ENCODE measurements at regions not wholly inside any gene's neighbourhood (a gene's known extent, or its start where the extent isn't known, plus 50 kb on each side); places are given as distances from the start of the nearest gene placed in this dataset.

GRCh38 chr2:146874260-146874658 is 970.6 kb upstream of the ACVR2A start:
- DNase-seq (peak in 1 of 2 donors; percentile 2), ATAC-seq (no peak)
- intact Hi-C loops (cut with DNase I, micrococcal nuclease): no loop called here

GRCh38 chr2:146873646-146874259 is 971.1 kb upstream of the ACVR2A start:
- intact Hi-C loops (cut with DNase I, micrococcal nuclease): no loop called here
- no peak for ATAC-seq

GRCh38 chr2:146873056-146873455 is 971.8 kb upstream of the ACVR2A start:
- intact Hi-C loops (cut with DNase I, micrococcal nuclease): no loop called here
- DNase-seq: no peak
- no peak for ATAC-seq

More at GRCh38 chr2:146873646-146874259, 971.1 kb upstream of the ACVR2A start:
- no peak for DNase-seq

GRCh38 chr2:146870691-146871090 is 974.1 kb upstream of the ACVR2A start:
- intact Hi-C loops (cut with DNase I, micrococcal nuclease): no loop called here
- no peak for DNase-seq
- ATAC-seq: no peak

- DNase-seq (no peak), ATAC-seq (no peak)
- intact Hi-C loops (cut with DNase I, micrococcal nuclease): no loop called here
Observed at GRCh38 chr2:146869328-146869727, 975.5 kb upstream of the ACVR2A start.

- ATAC-seq: no peak
- intact Hi-C loops (cut with DNase I, micrococcal nuclease): no loop called here
- no peak for DNase-seq
Observed at GRCh38 chr2:146868051-146868450, 976.8 kb upstream of the ACVR2A start.

GRCh38 chr2:146867477-146867986 is 977.3 kb upstream of the ACVR2A start:
- ATAC-seq (no peak), DNase-seq (no peak)
- intact Hi-C loops (cut with DNase I, micrococcal nuclease): no loop called here

- ATAC-seq (no peak), DNase-seq (no peak)
- intact Hi-C loops (cut with DNase I, micrococcal nuclease): no loop called here
Observed at GRCh38 chr2:146853741-146854444, 990.9 kb upstream of the ACVR2A start.

- DNase-seq (no peak), ATAC-seq (no peak)
- intact Hi-C loops (cut with DNase I, micrococcal nuclease): no loop called here
Observed at GRCh38 chr2:146852661-146853060, 992.2 kb upstream of the ACVR2A start.

GRCh38 chr2:146850746-146851145 is 994.1 kb upstream of the ACVR2A start:
- DNase-seq (no peak), ATAC-seq (no peak)
- intact Hi-C loops (cut with DNase I, micrococcal nuclease): no loop called here

GRCh38 chr2:146847846-146848245 is 997.0 kb upstream of the ACVR2A start:
- intact Hi-C loops (cut with DNase I, micrococcal nuclease): no loop called here
- DNase-seq (no peak), ATAC-seq (no peak)

- ATAC-seq (no peak), DNase-seq (no peak)
- intact Hi-C loops (cut with DNase I, micrococcal nuclease): no loop called here
Observed at GRCh38 chr2:146844226-146844990, 1000.4 kb upstream of the ACVR2A start.

- intact Hi-C loops (cut with DNase I, micrococcal nuclease): no loop called here
- no peak for ATAC-seq
- no peak for DNase-seq
Observed at GRCh38 chr2:146837857-146838256, 1007.0 kb upstream of the ACVR2A start.

GRCh38 chr2:146826388-146826787 is 1018.4 kb upstream of the ACVR2A start:
- no peak for DNase-seq
- no peak for ATAC-seq
- intact Hi-C loops (cut with DNase I, micrococcal nuclease): no loop called here

GRCh38 chr2:146821836-146822316 is 1023.0 kb upstream of the ACVR2A start:
- ATAC-seq (no peak), DNase-seq (no peak)
- intact Hi-C loops (cut with DNase I, micrococcal nuclease): no loop called here

- DNase-seq: no peak
- ATAC-seq: no peak
- intact Hi-C loops (cut with DNase I, micrococcal nuclease): no loop called here
Observed at GRCh38 chr2:146820672-146821071, 1024.2 kb upstream of the ACVR2A start.

- DNase-seq (no peak), ATAC-seq (no peak)
- intact Hi-C loops (cut with DNase I, micrococcal nuclease): no loop called here
Observed at GRCh38 chr2:146818122-146818521, 1026.7 kb upstream of the ACVR2A start.

- no peak for DNase-seq
- no peak for ATAC-seq
- intact Hi-C loops (cut with DNase I, micrococcal nuclease): no loop called here
Observed at GRCh38 chr2:146817613-146818012, 1027.2 kb upstream of the ACVR2A start.

GRCh38 chr2:146814971-146815370 is 1029.9 kb upstream of the ACVR2A start:
- no peak for ATAC-seq
- intact Hi-C loops (cut with DNase I, micrococcal nuclease): no loop called here
- DNase-seq: no peak

Measured in left colon (tissue), 2 donors.